K562 (cell line): ENCODE measurements at regions not wholly inside any gene's neighbourhood (a gene's known extent, or its start where the extent isn't known, plus 50 kb on each side); places are given as distances from the start of the nearest gene placed in this dataset.

Experiments used
- ATAC-seq: fragments of 200-7000 bp; cut with Tn5 transposase; 3 replicates; pipeline ENCODE4 v1.9.1; 2020; ENCODE audit warnings: moderate library complexity
- BruUV-seq: library from RNA; stranded (reverse); fragments of 400-500 nt; replicated peaks from 2 replicates; lab custom pipeline; 2021; lab: Mats Ljungman, UMichigan
- CTCF ChIA-PET: fragments of 300-600 bp; formaldehyde crosslinking; extraction: SDS; loops from one replicate; lab custom pipeline; 2021; ENCODE audit warnings: low intra/inter-chr PET ratio; lab: Yijun Ruan, JAX
- POLR2A ChIA-PET: fragments of 300-600, 350-650 bp; sonication (Branson Sonifier 250); formaldehyde crosslinking; extraction: SDS; loops from one replicate; lab custom pipeline; 2021; ENCODE audit warnings: antibody characterized with exemption, inconsistent platforms; lab: Yijun Ruan, JAX
- DNase-seq, 4 experiments: peaks; one replicate each; pipeline versions ENCODE4 v3.0.0 to v3.0.0-alpha.2; 2011 to 2018; ENCODE audit warnings: low spot score in 3 of 4, mixed read lengths in 3 of 4; ENCODE audit errors: extremely low read depth in 1 of 4
- FAIRE-seq: peaks from 2 replicates; lab custom pipeline; 2011; peaks lifted over from hg19 to GRCh38; lab: Jason Lieb, UNC
- H2AFZ ChIP-seq: 2 replicates; pipeline ENCODE4 v1.6.0; 2011; ENCODE audit warnings: low read depth, low read length, control low read depth, inconsistent platforms
- H3K27ac ChIP-seq: fragments of 200-600 bp; 3 replicates; pipeline ENCODE4 v1.8.0; 2011; ENCODE audit warnings: low read depth, mild to moderate bottlenecking, control low read depth, inconsistent platforms, low read length, moderate library complexity, mixed read lengths; ENCODE audit errors: extremely low read depth
- H3K27me3 ChIP-seq, 2 experiments: fragments of 300-600 bp in 1 of 2; 2 replicates in 1 of 2; 3 replicates in 1 of 2; pipeline versions ENCODE4 v1.6.0 to v1.8.0; 2011; ENCODE audit warnings: inconsistent platforms in 2 of 2, low read length in 2 of 2, mild to moderate bottlenecking in 1 of 2, mixed read lengths in 1 of 2, moderate library complexity in 1 of 2; ENCODE audit not compliant: control insufficient read depth in 2 of 2, insufficient read depth in 2 of 2
- H3K36me3 ChIP-seq: fragments of 300-600 bp; 3 replicates; pipeline ENCODE4 v1.8.0; 2011; ENCODE audit warnings: mild to moderate bottlenecking, low read length, inconsistent platforms; ENCODE audit not compliant: control insufficient read depth, insufficient read depth
- H3K4me1 ChIP-seq, 2 experiments: fragments of 200-600 bp in 1 of 2; replicated peaks in 1 of 2; 2 replicates in 1 of 2; 3 replicates in 1 of 2; pipeline versions ENCODE4 v1.5.1 to v1.8.0; 2011; ENCODE audit warnings: inconsistent platforms in 2 of 2, low read length in 2 of 2, mild to moderate bottlenecking in 1 of 2, mixed read lengths in 1 of 2, moderate library complexity in 1 of 2; ENCODE audit not compliant: control insufficient read depth in 2 of 2, insufficient read depth in 2 of 2
- H3K4me2 ChIP-seq: 2 replicates; pipeline ENCODE4 v1.6.1; 2011; ENCODE audit warnings: low read length, control low read depth, inconsistent platforms, mixed read lengths; ENCODE audit not compliant: insufficient read depth
- H3K4me3 ChIP-seq: fragments of 200-600 bp; sonication (generic), shearing (Covaris generic); 2 replicates; pipeline ENCODE4 v1.5.1; 2016; ENCODE audit warnings: control low read depth, inconsistent platforms
- H3K79me2 ChIP-seq: fragments of 200-600 bp; 3 replicates; pipeline ENCODE4 v1.8.0; 2011; ENCODE audit warnings: low read length, inconsistent platforms; ENCODE audit not compliant: control insufficient read depth, insufficient read depth
- H3K9ac ChIP-seq, 2 experiments: 2 replicates each; pipeline versions ENCODE4 v1.6.0 to v1.6.1; 2011; ENCODE audit warnings: low read depth in 2 of 2, low read length in 2 of 2, control low read depth in 1 of 2, inconsistent platforms in 1 of 2, mild to moderate bottlenecking in 1 of 2, mixed read lengths in 1 of 2; ENCODE audit not compliant: insufficient read depth in 1 of 2
- H3K9me1 ChIP-seq: one replicate; pipeline ENCODE4 v1.6.0; 2011; ENCODE audit warnings: inconsistent platforms, mild to moderate bottlenecking, low read length, moderate library complexity; ENCODE audit not compliant: control insufficient read depth, insufficient read depth
- H3K9me3 ChIP-seq: replicated peaks from 2 replicates; pipeline ENCODE4 v1.5.1; 2011; ENCODE audit warnings: low read depth, low read length, inconsistent platforms; ENCODE audit not compliant: control insufficient read depth, insufficient read depth
- H4K20me1 ChIP-seq: replicated peaks from 2 replicates; pipeline ENCODE4 v1.6.1; 2011; ENCODE audit warnings: low read length, inconsistent platforms, mixed read lengths; ENCODE audit not compliant: control insufficient read depth, insufficient read depth
- MTA3 ChIP-seq: fragments of 450-650 bp; formaldehyde crosslinking; IDR thresholded peaks from 2 replicates; pipeline ENCODE4 v1.6.1; 2017; ENCODE audit warnings: mild to moderate bottlenecking, borderline replicate concordance
- NCOA4 ChIP-seq: fragments of 450-650 bp; IDR thresholded peaks from 2 replicates; pipeline ENCODE4 v1.6.1; 2018; ENCODE audit warnings: mild to moderate bottlenecking; ENCODE audit not compliant: partially characterized antibody
- RBM15 ChIP-seq: fragments of 200-400 bp; formaldehyde crosslinking; IDR thresholded peaks from 2 replicates; pipeline ENCODE4 v1.6.1; 2018; ENCODE audit warnings: mild to moderate bottlenecking, low read length, moderate library complexity; ENCODE audit not compliant: insufficient read depth
- SMAD2 ChIP-seq: fragments of 150-350 bp; IDR thresholded peaks from 2 replicates; pipeline ENCODE4 v1.6.1; 2014; ENCODE audit warnings: low read depth, mild to moderate bottlenecking, low read length
- SNIP1 ChIP-seq: fragments of 450-650 bp; IDR thresholded peaks from 2 replicates; pipeline ENCODE4 v1.7.1; 2017; ENCODE audit warnings: low read depth, mild to moderate bottlenecking
- SRF ChIP-seq, 2 experiments: fragments of 250-450, 450-650 bp in 1 of 2; sonication (Bioruptor Pico) in 1 of 2; sonication (generic) in 1 of 2; formaldehyde crosslinking; IDR thresholded peaks; 2 replicates each; pipeline versions ENCODE4 v1.5.0 to v1.5.1; 2020 to 2022; ENCODE audit warnings: mild to moderate bottlenecking in 1 of 2, missing genetic modification reagents in 1 of 2
- ZNF444 ChIP-seq: fragments of 250-450 bp; sonication (Bioruptor Pico); IDR thresholded peaks from 2 replicates; pipeline ENCODE4 v1.4.0; 2020; ENCODE audit warnings: mild to moderate bottlenecking, moderate library complexity
- ZNF57 ChIP-seq: fragments of 450-650 bp; formaldehyde crosslinking; IDR thresholded peaks from 2 replicates; pipeline ENCODE4 v1.4.0; 2020; ENCODE audit warnings: mild to moderate bottlenecking, moderate library complexity
- ZNF785 ChIP-seq: fragments of 250-450 bp; sonication (Bioruptor Pico); IDR thresholded peaks from 2 replicates; pipeline ENCODE4 v1.4.0; 2020; ENCODE audit warnings: mild to moderate bottlenecking
- WGBS: fragments of 100-300 bp; shearing (Covaris generic); methylation state at CpG from one replicate; pipeline ENCODE4 v1.1.6; 2016; ENCODE audit warnings: low coverage, mixed read lengths; ENCODE audit not compliant: insufficient coverage; ENCODE audit errors: missing lambda C conversion rate; 5-methylcytosine and 5-hydroxymethylcytosine counted together
- in situ Hi-C: fragments of 300-500 bp; cut with MboI; formaldehyde crosslinking; loops from 4 replicates; pipeline ENCODE4 v1.15.0; 2018; ENCODE audit warnings: inconsistent platforms, mixed read lengths
- intact Hi-C: fragments of 100-400 bp; cut with micrococcal nuclease; formaldehyde crosslinking; loops from 2 replicates; pipeline ENCODE4 v1.14.2; 2022
- TF ChIP-seq, protein P1 (sequence below): fragments of 450-650 bp; IDR thresholded peaks from 2 replicates; pipeline ENCODE4 v1.6.1; 2014; ENCODE audit warnings: low read depth, mild to moderate bottlenecking, moderate library complexity, borderline replicate concordance

DNA sequence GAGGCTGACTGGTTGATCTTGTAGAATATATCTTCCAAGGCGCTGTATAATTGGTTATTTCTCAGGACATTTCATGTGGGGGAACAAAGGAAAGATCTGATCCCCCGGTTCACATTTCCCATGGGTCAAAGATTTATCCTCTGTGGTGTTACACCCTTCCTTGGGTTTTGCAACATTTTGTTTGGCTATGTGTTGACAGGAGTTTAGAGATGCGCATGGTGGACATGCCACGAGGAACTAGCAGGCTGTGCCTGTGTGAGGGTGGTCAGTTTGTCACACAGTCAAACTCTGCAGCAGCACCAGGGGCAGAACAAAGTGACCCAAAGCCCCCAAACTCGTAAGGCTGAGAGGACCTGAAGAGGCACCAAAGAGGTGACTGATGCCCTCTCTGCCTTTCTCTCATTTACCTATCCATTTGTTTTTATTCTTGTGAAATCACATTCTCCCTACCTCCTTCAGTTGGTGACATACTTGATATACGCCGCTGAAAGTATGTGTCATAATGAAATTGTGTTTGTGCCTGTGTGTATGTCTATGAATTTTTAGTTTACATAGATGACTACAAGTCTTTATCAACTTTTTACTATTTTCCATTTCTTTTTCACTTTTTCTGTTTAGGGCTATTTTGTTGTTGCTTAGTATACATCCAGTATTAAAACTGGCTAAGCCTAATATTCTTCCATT, 164.7 kb downstream of the SPCS3 start:
- no peak for FAIRE-seq

More for the DNA sequence above, 164.7 kb downstream of the SPCS3 start:
- H3K79me2 ChIP-seq, result no peaks in the 10 kb centered on the region
- H3K4me3 ChIP-seq, result no peak overlapping the region
- no peaks in the 10 kb centered on the region for H3K27me3 ChIP-seq
- no peaks in the 10 kb centered on the region for H3K9me3 ChIP-seq
- H2AFZ ChIP-seq, result no peak overlapping the region
- H4K20me1 ChIP-seq, result no peaks in the 10 kb centered on the region
- in situ Hi-C loops (no loop called here), intact Hi-C loops (no loop called here)
- H3K9me1 ChIP-seq, result no peaks in the 10 kb centered on the region
- no peak overlapping the region for H3K4me2 ChIP-seq
- ChIA-PET CTCF (no interaction called here), POLR2A (no interaction called here)
- no peaks in the 10 kb centered on the region for H3K36me3 ChIP-seq
- no peak for DNase-seq
- TF ChIP-seq RBM15 (no peak), NCOA4 (no peak), ZNF57 (CRISPR knock-in tag) (no peak), ZNF785 (CRISPR knock-in tag) (no peak), SRF (CRISPR knock-in tag; IDR thresholded peaks at IDR 0.05) (no peak), MTA3 (no peak), ZNF444 (no peak), SMAD2 (no peak), SNIP1 (no peak)
- TF ChIP-seq, protein P1, sequence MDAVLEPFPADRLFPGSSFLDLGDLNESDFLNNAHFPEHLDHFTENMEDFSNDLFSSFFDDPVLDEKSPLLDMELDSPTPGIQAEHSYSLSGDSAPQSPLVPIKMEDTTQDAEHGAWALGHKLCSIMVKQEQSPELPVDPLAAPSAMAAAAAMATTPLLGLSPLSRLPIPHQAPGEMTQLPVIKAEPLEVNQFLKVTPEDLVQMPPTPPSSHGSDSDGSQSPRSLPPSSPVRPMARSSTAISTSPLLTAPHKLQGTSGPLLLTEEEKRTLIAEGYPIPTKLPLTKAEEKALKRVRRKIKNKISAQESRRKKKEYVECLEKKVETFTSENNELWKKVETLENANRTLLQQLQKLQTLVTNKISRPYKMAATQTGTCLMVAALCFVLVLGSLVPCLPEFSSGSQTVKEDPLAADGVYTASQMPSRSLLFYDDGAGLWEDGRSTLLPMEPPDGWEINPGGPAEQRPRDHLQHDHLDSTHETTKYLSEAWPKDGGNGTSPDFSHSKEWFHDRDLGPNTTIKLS, result no peak
- no peak overlapping the region for H3K27ac ChIP-seq
- H3K4me1 ChIP-seq, result no peaks in the 10 kb centered on the region
- WGBS, result 1% methylated on average over 7 of the region's 7 CpGs
- no peak for ATAC-seq
- BruUV-seq, result no TSS peak
- H3K9ac ChIP-seq, result no peak overlapping the region
